Muscle layer of duodenum (tissue), 2 donors: ENCODE measurements at regions not wholly inside any gene's neighbourhood (a gene's known extent, or its start where the extent isn't known, plus 50 kb on each side); places are given as distances from the start of the nearest gene placed in this dataset.

ENCODE experiments used
- H3K27ac ChIP-seq: one replicate; pipeline ENCODE4 v1.7.0; 2013; ENCODE audit warnings: mild to moderate bottlenecking, low read length
- H3K27me3 ChIP-seq: one replicate; pipeline ENCODE4 v1.7.0; 2013; ENCODE audit warnings: low read depth, mild to moderate bottlenecking, control low read depth, low read length
- H3K36me3 ChIP-seq, 2 donors: one replicate each; pipeline ENCODE4 v1.7.0; 2013; ENCODE audit warnings: low read length in 2 of 2, control low read depth in 1 of 2, mild to moderate bottlenecking in 1 of 2; ENCODE audit not compliant: insufficient read depth in 2 of 2, control insufficient read depth in 1 of 2
- H3K4me1 ChIP-seq, 2 donors: one replicate each; pipeline ENCODE4 v1.7.0; 2013; ENCODE audit warnings: low read length in 2 of 2, mild to moderate bottlenecking in 2 of 2, control low read depth in 1 of 2, moderate library complexity in 1 of 2; ENCODE audit not compliant: insufficient read depth in 2 of 2, control insufficient read depth in 1 of 2
- H3K4me3 ChIP-seq, 2 donors: one replicate each; pipeline ENCODE4 v1.7.0; 2013; ENCODE audit warnings: low read length in 2 of 2, low read depth in 1 of 2, mild to moderate bottlenecking in 1 of 2
- H3K9me3 ChIP-seq, 2 donors: one replicate each; pipeline ENCODE4 v1.7.0; 2013; ENCODE audit warnings: low read length in 2 of 2, control low read depth in 1 of 2, mild to moderate bottlenecking in 1 of 2; ENCODE audit not compliant: control insufficient read depth in 1 of 2
- donor health status: healthy.

GRCh38 chr5:155211764-155212163, 198.2 kb downstream of the KIF4B start:
- no peaks in the 10 kb centered on the region for H3K27me3 ChIP-seq
- no peak overlapping the region for H3K4me3 ChIP-seq
- no peaks in the 10 kb centered on the region for H3K4me1 ChIP-seq
- H3K9me3 ChIP-seq, result no peaks in the 10 kb centered on the region
- no peak overlapping the region for H3K27ac ChIP-seq
- H3K36me3 ChIP-seq, result no peaks in the 10 kb centered on the region

GRCh38 chr5:155222393-155222792, 208.8 kb downstream of the KIF4B start:
- Histone ChIP-seq H3K36me3 (no peaks in the 10 kb centered on the region), H3K27me3 (no peaks in the 10 kb centered on the region), H3K4me1 (no peaks in the 10 kb centered on the region), H3K27ac (no peak overlapping the region), H3K4me3 (no peak overlapping the region), H3K9me3 (no peaks in the 10 kb centered on the region)

- Histone ChIP-seq H3K36me3 (no peaks in the 10 kb centered on the region), H3K27ac (no peak overlapping the region), H3K4me1 (no peaks in the 10 kb centered on the region), H3K4me3 (no peak overlapping the region), H3K9me3 (no peaks in the 10 kb centered on the region), H3K27me3 (no peaks in the 10 kb centered on the region)
Measured at GRCh38 chr5:155229135-155229534, 215.6 kb downstream of the KIF4B start.

DNA sequence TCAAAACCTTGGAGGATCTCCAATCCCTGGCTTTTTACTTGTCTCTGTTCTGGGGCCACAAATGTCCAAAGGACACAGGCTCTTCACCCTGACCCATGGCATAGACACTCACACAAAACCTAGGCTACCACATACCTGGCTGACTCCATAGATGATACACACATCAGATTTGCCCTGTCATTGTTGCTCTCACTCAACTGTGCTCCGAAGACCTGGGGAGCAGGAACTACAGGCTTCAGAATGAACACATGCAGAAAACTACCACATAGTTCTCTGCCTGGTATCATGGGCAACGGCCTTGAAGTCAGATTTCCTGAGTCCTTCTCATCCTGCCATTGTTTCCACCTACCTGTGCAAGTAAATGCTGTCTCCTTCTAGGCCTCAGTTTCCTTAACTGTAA, 226.2 kb downstream of the KIF4B start:
- no peaks in the 10 kb centered on the region for H3K4me1 ChIP-seq

DNA sequence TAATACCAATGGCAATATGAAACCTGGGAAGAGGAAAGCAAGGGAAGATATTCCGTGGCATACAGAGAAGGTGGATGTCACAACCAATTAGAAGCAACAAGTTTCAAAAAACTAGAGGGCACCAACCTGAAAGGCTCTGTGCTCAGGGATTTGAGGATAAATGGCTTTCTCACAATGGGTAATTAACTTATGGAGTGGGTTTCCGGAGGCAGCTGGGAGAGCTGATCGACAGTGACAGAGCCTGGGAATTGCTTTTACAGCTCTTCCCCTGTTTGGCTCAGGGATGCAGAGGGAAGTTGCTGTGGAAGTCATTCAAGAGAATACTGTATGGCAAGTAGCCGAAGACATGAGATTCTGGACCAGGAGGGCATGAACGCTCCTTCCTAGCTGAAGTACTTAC, 237.0 kb downstream of the KIF4B start:
- no peaks in the 10 kb centered on the region for H3K9me3 ChIP-seq
- H3K36me3 ChIP-seq, result no peaks in the 10 kb centered on the region
- H3K4me1 ChIP-seq, result no peaks in the 10 kb centered on the region
- no peak overlapping the region for H3K4me3 ChIP-seq
- H3K27me3 ChIP-seq, result no peaks in the 10 kb centered on the region
- H3K27ac ChIP-seq, result no peak overlapping the region

More for the DNA sequence above, 226.2 kb downstream of the KIF4B start:
- H3K9me3 ChIP-seq, result peaks cover 0 to 6% of the 10 kb centered on the region in 2 donors
- H3K4me3 ChIP-seq, result no peak overlapping the region
- H3K36me3 ChIP-seq, result no peaks in the 10 kb centered on the region
- H3K27ac ChIP-seq, result no peak overlapping the region
- no peaks in the 10 kb centered on the region for H3K27me3 ChIP-seq

DNA sequence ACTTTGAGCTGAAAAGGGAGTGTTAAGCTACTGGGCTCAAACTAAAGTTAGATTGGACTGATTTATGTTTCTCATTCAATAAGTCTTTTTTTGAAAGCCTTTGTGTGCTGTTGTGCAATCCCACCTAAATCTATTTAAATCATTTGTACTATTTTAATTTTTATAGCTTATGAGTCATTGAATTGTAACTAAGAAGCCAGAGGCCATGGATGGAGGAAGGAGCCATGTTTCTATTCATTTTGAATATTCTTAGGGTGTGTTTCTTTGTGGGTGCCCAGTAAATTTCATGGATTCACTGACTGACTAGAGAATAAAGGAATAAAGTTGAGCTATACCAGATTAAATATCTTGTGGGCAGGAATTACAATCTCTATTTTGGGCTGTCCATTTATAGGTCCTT, 238.5 kb downstream of the KIF4B start:
- no peaks in the 10 kb centered on the region for H3K36me3 ChIP-seq
- H3K4me1 ChIP-seq, result no peaks in the 10 kb centered on the region
- no peaks in the 10 kb centered on the region for H3K9me3 ChIP-seq
- no peak overlapping the region for H3K4me3 ChIP-seq
- no peaks in the 10 kb centered on the region for H3K27me3 ChIP-seq
- no peak overlapping the region for H3K27ac ChIP-seq

DNA sequence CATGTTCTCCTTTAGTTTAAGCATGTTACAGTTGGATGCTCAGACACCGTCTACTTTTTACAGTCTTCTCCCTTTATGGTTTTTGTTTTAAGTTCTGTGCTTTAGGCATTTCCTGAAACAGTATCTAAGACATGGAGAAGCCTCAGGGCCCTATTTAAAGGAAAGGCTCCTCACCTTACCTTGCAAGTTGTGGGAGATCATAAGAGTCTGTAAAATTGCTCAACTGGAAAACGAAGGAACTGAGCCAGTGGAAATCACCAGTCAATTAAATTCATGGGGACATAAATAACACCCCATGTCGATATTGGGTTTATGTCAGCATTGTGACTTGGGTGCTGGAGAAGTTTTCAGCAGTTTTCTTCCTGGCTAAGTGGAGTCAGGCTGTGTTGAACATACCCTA, 239.2 kb downstream of the KIF4B start:
- no peak overlapping the region for H3K27ac ChIP-seq
- no peaks in the 10 kb centered on the region for H3K4me1 ChIP-seq
- no peaks in the 10 kb centered on the region for H3K27me3 ChIP-seq
- H3K9me3 ChIP-seq, result no peaks in the 10 kb centered on the region
- H3K36me3 ChIP-seq, result no peaks in the 10 kb centered on the region
- H3K4me3 ChIP-seq, result no peak overlapping the region

- Histone ChIP-seq H3K4me1 (no peaks in the 10 kb centered on the region), H3K27me3 (no peaks in the 10 kb centered on the region), H3K27ac (no peak overlapping the region), H3K9me3 (no peaks in the 10 kb centered on the region), H3K4me3 (no peak overlapping the region), H3K36me3 (no peaks in the 10 kb centered on the region)
Measured at GRCh38 chr5:155254399-155254798, 240.8 kb downstream of the KIF4B start.

DNA sequence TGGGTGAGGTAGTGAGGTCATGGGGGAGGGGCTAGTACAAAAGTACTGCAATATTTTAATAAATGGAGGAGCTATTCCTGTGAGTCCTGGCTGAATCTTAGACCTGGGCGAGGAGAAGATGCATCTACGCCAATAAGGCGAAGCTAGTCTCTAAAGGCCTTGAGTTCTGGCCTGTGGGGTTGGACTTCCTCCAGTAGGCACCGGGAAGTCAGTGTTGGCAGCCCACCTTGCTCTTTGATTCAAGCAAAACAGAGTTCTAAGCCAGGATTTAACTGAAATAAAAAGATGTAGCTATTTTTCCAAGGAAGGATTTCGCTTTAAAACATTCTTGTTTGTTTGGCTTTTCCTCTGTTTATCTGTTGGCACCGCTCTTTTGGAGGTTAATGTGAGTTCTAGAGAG, 244.6 kb downstream of the KIF4B start:
- no peaks in the 10 kb centered on the region for H3K4me1 ChIP-seq
- H3K27ac ChIP-seq, result no peak overlapping the region
- H3K36me3 ChIP-seq, result no peaks in the 10 kb centered on the region
- H3K9me3 ChIP-seq, result no peaks in the 10 kb centered on the region
- H3K27me3 ChIP-seq, result no peaks in the 10 kb centered on the region
- no peak overlapping the region for H3K4me3 ChIP-seq

DNA sequence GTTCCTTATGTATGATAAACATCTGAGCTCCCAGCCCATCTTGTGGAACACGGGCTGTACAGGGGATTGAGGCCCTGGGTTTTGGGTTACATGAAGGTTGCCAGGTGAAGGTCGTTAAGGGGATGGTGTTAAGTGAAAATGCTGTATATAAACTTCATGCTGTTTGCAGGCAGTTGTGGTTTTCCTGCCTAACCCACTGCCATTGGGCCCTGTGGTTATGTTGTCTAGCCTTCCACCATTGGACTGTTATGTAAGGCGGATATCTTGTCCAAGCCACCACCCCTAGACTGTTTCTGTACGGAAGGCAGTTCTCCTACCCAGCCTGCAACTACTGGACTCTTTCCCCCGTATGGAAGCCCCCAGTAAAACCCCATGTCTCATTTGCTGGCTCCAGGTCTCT, 246.1 kb downstream of the KIF4B start:
- Histone ChIP-seq H3K27ac (no peak overlapping the region), H3K36me3 (no peaks in the 10 kb centered on the region), H3K27me3 (no peaks in the 10 kb centered on the region), H3K9me3 (no peaks in the 10 kb centered on the region), H3K4me3 (no peak overlapping the region), H3K4me1 (no peaks in the 10 kb centered on the region)

GRCh38 chr5:155260798-155261197, 247.2 kb downstream of the KIF4B start:
- Histone ChIP-seq H3K9me3 (no peaks in the 10 kb centered on the region), H3K27ac (no peak overlapping the region), H3K4me3 (no peak overlapping the region), H3K4me1 (no peaks in the 10 kb centered on the region), H3K27me3 (no peaks in the 10 kb centered on the region), H3K36me3 (no peaks in the 10 kb centered on the region)

- Histone ChIP-seq H3K36me3 (no peaks in the 10 kb centered on the region), H3K4me3 (no peak overlapping the region), H3K9me3 (no peaks in the 10 kb centered on the region), H3K27me3 (no peaks in the 10 kb centered on the region), H3K27ac (no peak overlapping the region), H3K4me1 (no peaks in the 10 kb centered on the region)
Measured at GRCh38 chr5:155263381-155263780, 249.8 kb downstream of the KIF4B start.
